ENCODE measurements at regions not wholly inside any gene's neighbourhood (a gene's known extent, or its start where the extent isn't known, plus 50 kb on each side); places are given as distances from the start of the nearest gene placed in this dataset.

GRCh38 chr1:198879711-198880306, 241.0 kb downstream of the PTPRC start:
- Histone ChIP-seq H3K27me3 (no peaks in the 10 kb centered on the region), H3K4me1 (no peaks in the 10 kb centered on the region), H3K36me3 (no peaks in the 10 kb centered on the region), H3K4me3 (no peak overlapping the region), H3K27ac (no peak overlapping the region), H3K9me3 (no peaks in the 10 kb centered on the region)
- intact Hi-C loops (cut with DNase I): no loop called here
- 89 to 94% methylated on average over 5 of the region's 5 CpGs for WGBS, 2 donors
- no peak for TF ChIP-seq POLR2AphosphoS5 (IDR thresholded peaks at IDR 0.05)
- TF ChIP-seq, protein P1, sequence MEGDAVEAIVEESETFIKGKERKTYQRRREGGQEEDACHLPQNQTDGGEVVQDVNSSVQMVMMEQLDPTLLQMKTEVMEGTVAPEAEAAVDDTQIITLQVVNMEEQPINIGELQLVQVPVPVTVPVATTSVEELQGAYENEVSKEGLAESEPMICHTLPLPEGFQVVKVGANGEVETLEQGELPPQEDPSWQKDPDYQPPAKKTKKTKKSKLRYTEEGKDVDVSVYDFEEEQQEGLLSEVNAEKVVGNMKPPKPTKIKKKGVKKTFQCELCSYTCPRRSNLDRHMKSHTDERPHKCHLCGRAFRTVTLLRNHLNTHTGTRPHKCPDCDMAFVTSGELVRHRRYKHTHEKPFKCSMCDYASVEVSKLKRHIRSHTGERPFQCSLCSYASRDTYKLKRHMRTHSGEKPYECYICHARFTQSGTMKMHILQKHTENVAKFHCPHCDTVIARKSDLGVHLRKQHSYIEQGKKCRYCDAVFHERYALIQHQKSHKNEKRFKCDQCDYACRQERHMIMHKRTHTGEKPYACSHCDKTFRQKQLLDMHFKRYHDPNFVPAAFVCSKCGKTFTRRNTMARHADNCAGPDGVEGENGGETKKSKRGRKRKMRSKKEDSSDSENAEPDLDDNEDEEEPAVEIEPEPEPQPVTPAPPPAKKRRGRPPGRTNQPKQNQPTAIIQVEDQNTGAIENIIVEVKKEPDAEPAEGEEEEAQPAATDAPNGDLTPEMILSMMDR (IDR thresholded peaks at IDR 0.05): no peak
- TF ChIP-seq POLR2A (IDR thresholded peaks at IDR 0.05): no peak
- no peak for TF ChIP-seq EP300 (IDR thresholded peaks at IDR 0.05)
- no peak for DNase-seq

GRCh38 chr1:198880397-198880796, 241.6 kb downstream of the PTPRC start:
- DNase-seq: no peak
- 95% methylated on average over 2 of the region's 2 CpGs for WGBS, 2 donors
- intact Hi-C loops (cut with DNase I): no loop called here
- Histone ChIP-seq H3K9me3 (no peaks in the 10 kb centered on the region), H3K27me3 (no peaks in the 10 kb centered on the region), H3K36me3 (no peaks in the 10 kb centered on the region), H3K27ac (no peak overlapping the region), H3K4me1 (no peaks in the 10 kb centered on the region), H3K4me3 (no peak overlapping the region)
- TF ChIP-seq, protein P1 (IDR thresholded peaks at IDR 0.05): no peak
- TF ChIP-seq POLR2AphosphoS5 (IDR thresholded peaks at IDR 0.05) (no peak), EP300 (IDR thresholded peaks at IDR 0.05) (no peak), POLR2A (IDR thresholded peaks at IDR 0.05) (no peak)

DNA sequence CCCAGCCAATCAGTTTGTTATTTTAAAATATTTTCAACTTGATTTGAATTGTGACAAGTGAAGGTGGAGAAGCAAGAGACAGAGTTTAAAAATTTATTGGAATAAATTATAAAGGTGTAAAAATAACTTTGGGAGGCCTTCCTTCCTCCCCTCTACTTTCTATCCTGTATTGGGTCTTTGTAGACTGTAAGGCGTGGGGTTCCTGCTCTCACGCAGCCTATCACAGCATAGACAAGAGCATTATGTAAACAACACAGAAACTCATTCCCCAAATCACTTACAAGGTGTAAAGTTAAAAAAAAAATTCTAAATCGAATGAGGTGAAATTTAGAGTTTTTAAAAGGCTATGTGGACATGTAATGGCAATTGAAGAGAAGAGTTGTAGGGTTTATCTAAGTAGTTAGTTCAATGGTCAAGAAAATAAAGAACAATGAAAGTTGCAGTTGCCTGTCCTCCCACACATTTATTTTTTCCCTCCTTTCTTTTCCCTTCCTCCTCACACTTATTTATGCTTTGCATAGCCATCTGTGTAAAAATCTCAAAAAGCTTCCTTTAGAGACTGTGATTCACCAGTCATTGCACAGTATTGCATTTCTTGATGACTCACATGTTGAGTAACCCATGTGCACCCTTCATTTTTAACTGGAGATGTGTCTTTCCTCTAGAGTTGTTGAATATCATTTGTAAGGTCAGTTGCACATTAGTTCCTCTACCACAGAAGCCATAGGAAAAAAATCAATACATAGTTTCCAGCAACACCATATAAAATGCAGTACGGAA, 242.2 kb downstream of the PTPRC start:
- intact Hi-C loops (cut with DNase I): no loop called here
- TF ChIP-seq EP300 (IDR thresholded peaks at IDR 0.05) (no peak), POLR2AphosphoS5 (IDR thresholded peaks at IDR 0.05) (no peak), POLR2A (IDR thresholded peaks at IDR 0.05) (no peak)
- TF ChIP-seq, protein P1 (IDR thresholded peaks at IDR 0.05): no peak
- Histone ChIP-seq H3K4me1 (no peaks in the 10 kb centered on the region), H3K4me3 (no peak overlapping the region), H3K36me3 (no peaks in the 10 kb centered on the region), H3K27me3 (no peaks in the 10 kb centered on the region), H3K27ac (no peak overlapping the region), H3K9me3 (no peaks in the 10 kb centered on the region)
- WGBS, 2 donors: 89% methylated on average over 4 of the region's 4 CpGs
- DNase-seq: no peak

- H3K4me1 ChIP-seq: no peaks in the 10 kb centered on the region
- TF ChIP-seq POLR2A (IDR thresholded peaks at IDR 0.05): no peak
- TF ChIP-seq, protein P1 (IDR thresholded peaks at IDR 0.05): no peak
- no peak for TF ChIP-seq POLR2AphosphoS5 (IDR thresholded peaks at IDR 0.05)
- TF ChIP-seq EP300 (IDR thresholded peaks at IDR 0.05): no peak
- H3K27me3 ChIP-seq: no peaks in the 10 kb centered on the region
- intact Hi-C loops (cut with DNase I): no loop called here
- H3K4me3 ChIP-seq: no peak overlapping the region
- no peaks in the 10 kb centered on the region for H3K36me3 ChIP-seq
- H3K9me3 ChIP-seq: no peaks in the 10 kb centered on the region
- H3K27ac ChIP-seq: no peak overlapping the region
- no peak for DNase-seq
Measured at GRCh38 chr1:198883184-198883583, 244.3 kb downstream of the PTPRC start.

Measured in sigmoid colon (tissue), 6 donors.